ENCODE measurements at regions not wholly inside any gene's neighbourhood (a gene's known extent, or its start where the extent isn't known, plus 50 kb on each side); places are given as distances from the start of the nearest gene placed in this dataset.

GRCh38 chr11:69388210-69388609 lies 93.3 kb upstream of the LINC01488 start:
- Histone ChIP-seq H3K27ac (ENCODE audit: low read depth in 1 of 2, low read length in 1 of 2) (no peak overlapping the region), H3K4me3 (ENCODE audit: low read length in 2 of 2) (no peak overlapping the region), H3K4me1 (ENCODE audit: control insufficient read depth in 2 of 2, insufficient read depth in 2 of 2, low read length in 2 of 2) (no peaks in the 10 kb centered on the region), H3K27me3 (ENCODE audit: control insufficient read depth in 2 of 2, insufficient read depth in 1 of 2, low read length in 1 of 2) (no peaks in the 10 kb centered on the region), H3K36me3 (ENCODE audit: control insufficient read depth in 2 of 2, insufficient read depth in 2 of 2, low read length in 1 of 2) (no peaks in the 10 kb centered on the region), H3K9me3 (ENCODE audit: control insufficient read depth in 2 of 2, insufficient read depth in 1 of 2, low read length in 1 of 2) (no peaks in the 10 kb centered on the region)
- DNase-seq (ENCODE audit: low read depth in 6 of 9, low spot score in 9 of 9): no peak

GRCh38 chr11:69388661-69389060 lies 92.8 kb upstream of the LINC01488 start:
- Histone ChIP-seq H3K27me3 (ENCODE audit: control insufficient read depth in 2 of 2, insufficient read depth in 1 of 2, low read length in 1 of 2) (no peaks in the 10 kb centered on the region), H3K27ac (ENCODE audit: low read depth in 1 of 2, low read length in 1 of 2) (no peak overlapping the region), H3K9me3 (ENCODE audit: control insufficient read depth in 2 of 2, insufficient read depth in 1 of 2, low read length in 1 of 2) (no peaks in the 10 kb centered on the region), H3K36me3 (ENCODE audit: control insufficient read depth in 2 of 2, insufficient read depth in 2 of 2, low read length in 1 of 2) (no peaks in the 10 kb centered on the region), H3K4me3 (ENCODE audit: low read length in 2 of 2) (no peak overlapping the region), H3K4me1 (ENCODE audit: control insufficient read depth in 2 of 2, insufficient read depth in 2 of 2, low read length in 2 of 2) (no peaks in the 10 kb centered on the region)
- WGBS: 80% methylated on average over 2 of the region's 2 CpGs
- no peak for DNase-seq (ENCODE audit: low read depth in 6 of 9, low spot score in 9 of 9)

GRCh38 chr11:69390561-69390960 lies 90.9 kb upstream of the LINC01488 start:
- Histone ChIP-seq H3K4me1 (ENCODE audit: control insufficient read depth in 2 of 2, insufficient read depth in 2 of 2, low read length in 2 of 2) (no peaks in the 10 kb centered on the region), H3K4me3 (ENCODE audit: low read length in 2 of 2) (no peak overlapping the region), H3K27me3 (ENCODE audit: control insufficient read depth in 2 of 2, insufficient read depth in 1 of 2, low read length in 1 of 2) (no peaks in the 10 kb centered on the region), H3K36me3 (ENCODE audit: control insufficient read depth in 2 of 2, insufficient read depth in 2 of 2, low read length in 1 of 2) (no peaks in the 10 kb centered on the region), H3K9me3 (ENCODE audit: control insufficient read depth in 2 of 2, insufficient read depth in 1 of 2, low read length in 1 of 2) (no peaks in the 10 kb centered on the region), H3K27ac (ENCODE audit: low read depth in 1 of 2, low read length in 1 of 2) (no peak overlapping the region)
- DNase-seq (ENCODE audit: low read depth in 6 of 9, low spot score in 9 of 9): no peak
- 86% methylated on average over 8 of the region's 8 CpGs for WGBS

- Histone ChIP-seq H3K9me3 (ENCODE audit: control insufficient read depth in 2 of 2, insufficient read depth in 1 of 2, low read length in 1 of 2) (no peaks in the 10 kb centered on the region), H3K27ac (ENCODE audit: low read depth in 1 of 2, low read length in 1 of 2) (no peak overlapping the region), H3K36me3 (ENCODE audit: control insufficient read depth in 2 of 2, insufficient read depth in 2 of 2, low read length in 1 of 2) (no peaks in the 10 kb centered on the region), H3K4me3 (ENCODE audit: low read length in 2 of 2) (no peak overlapping the region), H3K4me1 (ENCODE audit: control insufficient read depth in 2 of 2, insufficient read depth in 2 of 2, low read length in 2 of 2) (no peaks in the 10 kb centered on the region), H3K27me3 (ENCODE audit: control insufficient read depth in 2 of 2, insufficient read depth in 1 of 2, low read length in 1 of 2) (no peaks in the 10 kb centered on the region)
- no peak for DNase-seq (ENCODE audit: low read depth in 6 of 9, low spot score in 9 of 9)
- 95% methylated on average over 34 of the region's 34 CpGs for WGBS
Measured at GRCh38 chr11:69391192-69392103, 90.0 kb upstream of the LINC01488 start.

- no peak for DNase-seq (ENCODE audit: low read depth in 6 of 9, low spot score in 9 of 9)
- Histone ChIP-seq H3K36me3 (ENCODE audit: control insufficient read depth in 2 of 2, insufficient read depth in 2 of 2, low read length in 1 of 2) (no peaks in the 10 kb centered on the region), H3K4me1 (ENCODE audit: control insufficient read depth in 2 of 2, insufficient read depth in 2 of 2, low read length in 2 of 2) (no peaks in the 10 kb centered on the region), H3K9me3 (ENCODE audit: control insufficient read depth in 2 of 2, insufficient read depth in 1 of 2, low read length in 1 of 2) (no peaks in the 10 kb centered on the region), H3K27me3 (ENCODE audit: control insufficient read depth in 2 of 2, insufficient read depth in 1 of 2, low read length in 1 of 2) (no peaks in the 10 kb centered on the region), H3K4me3 (ENCODE audit: low read length in 2 of 2) (no peak overlapping the region), H3K27ac (ENCODE audit: low read depth in 1 of 2, low read length in 1 of 2) (no peak overlapping the region)
- WGBS: 91% methylated on average over 10 of the region's 10 CpGs
Measured at GRCh38 chr11:69392104-69392653, 89.3 kb upstream of the LINC01488 start.

- Histone ChIP-seq H3K27me3 (ENCODE audit: control insufficient read depth in 2 of 2, insufficient read depth in 1 of 2, low read length in 1 of 2) (no peaks in the 10 kb centered on the region), H3K36me3 (ENCODE audit: control insufficient read depth in 2 of 2, insufficient read depth in 2 of 2, low read length in 1 of 2) (no peaks in the 10 kb centered on the region), H3K27ac (ENCODE audit: low read depth in 1 of 2, low read length in 1 of 2) (no peak overlapping the region), H3K4me1 (ENCODE audit: control insufficient read depth in 2 of 2, insufficient read depth in 2 of 2, low read length in 2 of 2) (no peaks in the 10 kb centered on the region), H3K9me3 (ENCODE audit: control insufficient read depth in 2 of 2, insufficient read depth in 1 of 2, low read length in 1 of 2) (no peaks in the 10 kb centered on the region), H3K4me3 (ENCODE audit: low read length in 2 of 2) (no peak overlapping the region)
- DNase-seq (ENCODE audit: low read depth in 6 of 9, low spot score in 9 of 9): no peak
- WGBS: 92% methylated on average over 16 of the region's 16 CpGs
Measured at GRCh38 chr11:69393178-69393832, 88.2 kb upstream of the LINC01488 start.

GRCh38 chr11:69393865-69394233 lies 87.6 kb upstream of the LINC01488 start:
- no peaks in the 10 kb centered on the region for H3K4me1 ChIP-seq (ENCODE audit: control insufficient read depth in 2 of 2, insufficient read depth in 2 of 2, low read length in 2 of 2)
- H3K9me3 ChIP-seq (ENCODE audit: control insufficient read depth in 2 of 2, insufficient read depth in 1 of 2, low read length in 1 of 2): no peaks in the 10 kb centered on the region
- WGBS: 92% methylated on average over 8 of the region's 8 CpGs
- DNase-seq (ENCODE audit: low read depth in 6 of 9, low spot score in 9 of 9): no peak
- no peaks in the 10 kb centered on the region for H3K27me3 ChIP-seq (ENCODE audit: control insufficient read depth in 2 of 2, insufficient read depth in 1 of 2, low read length in 1 of 2)
- H3K36me3 ChIP-seq (ENCODE audit: control insufficient read depth in 2 of 2, insufficient read depth in 2 of 2, low read length in 1 of 2): no peaks in the 10 kb centered on the region
- H3K27ac ChIP-seq (ENCODE audit: low read depth in 1 of 2, low read length in 1 of 2): no peak overlapping the region
- H3K4me3 ChIP-seq (ENCODE audit: low read length in 2 of 2): no peak overlapping the region

- H3K4me3 ChIP-seq (ENCODE audit: low read length in 2 of 2): no peak overlapping the region
- H3K27ac ChIP-seq (ENCODE audit: low read depth in 1 of 2, low read length in 1 of 2): no peak overlapping the region
- no peaks in the 10 kb centered on the region for H3K27me3 ChIP-seq (ENCODE audit: control insufficient read depth in 2 of 2, insufficient read depth in 1 of 2, low read length in 1 of 2)
- DNase-seq (ENCODE audit: low read depth in 6 of 9, low spot score in 9 of 9): no peak
- H3K9me3 ChIP-seq (ENCODE audit: control insufficient read depth in 2 of 2, insufficient read depth in 1 of 2, low read length in 1 of 2): no peaks in the 10 kb centered on the region
- H3K4me1 ChIP-seq (ENCODE audit: control insufficient read depth in 2 of 2, insufficient read depth in 2 of 2, low read length in 2 of 2): no peaks in the 10 kb centered on the region
- no peaks in the 10 kb centered on the region for H3K36me3 ChIP-seq (ENCODE audit: control insufficient read depth in 2 of 2, insufficient read depth in 2 of 2, low read length in 1 of 2)
- 96% methylated on average over 20 of the region's 20 CpGs for WGBS
Measured at GRCh38 chr11:69394234-69394868, 87.1 kb upstream of the LINC01488 start.

GRCh38 chr11:69394869-69395246 lies 86.6 kb upstream of the LINC01488 start:
- no peak for DNase-seq (ENCODE audit: low read depth in 6 of 9, low spot score in 9 of 9)
- H3K4me3 ChIP-seq (ENCODE audit: low read length in 2 of 2): no peak overlapping the region
- H3K27ac ChIP-seq (ENCODE audit: low read depth in 1 of 2, low read length in 1 of 2): no peak overlapping the region
- H3K27me3 ChIP-seq (ENCODE audit: control insufficient read depth in 2 of 2, insufficient read depth in 1 of 2, low read length in 1 of 2): no peaks in the 10 kb centered on the region
- 68% methylated on average over 7 of the region's 7 CpGs for WGBS
- H3K36me3 ChIP-seq (ENCODE audit: control insufficient read depth in 2 of 2, insufficient read depth in 2 of 2, low read length in 1 of 2): no peaks in the 10 kb centered on the region
- H3K4me1 ChIP-seq (ENCODE audit: control insufficient read depth in 2 of 2, insufficient read depth in 2 of 2, low read length in 2 of 2): no peaks in the 10 kb centered on the region
- no peaks in the 10 kb centered on the region for H3K9me3 ChIP-seq (ENCODE audit: control insufficient read depth in 2 of 2, insufficient read depth in 1 of 2, low read length in 1 of 2)

Measured in thymus (tissue), 11 donors.